ENCODE measurements at regions not wholly inside any gene's neighbourhood (a gene's known extent, or its start where the extent isn't known, plus 50 kb on each side); places are given as distances from the start of the nearest gene placed in this dataset.

DNA sequence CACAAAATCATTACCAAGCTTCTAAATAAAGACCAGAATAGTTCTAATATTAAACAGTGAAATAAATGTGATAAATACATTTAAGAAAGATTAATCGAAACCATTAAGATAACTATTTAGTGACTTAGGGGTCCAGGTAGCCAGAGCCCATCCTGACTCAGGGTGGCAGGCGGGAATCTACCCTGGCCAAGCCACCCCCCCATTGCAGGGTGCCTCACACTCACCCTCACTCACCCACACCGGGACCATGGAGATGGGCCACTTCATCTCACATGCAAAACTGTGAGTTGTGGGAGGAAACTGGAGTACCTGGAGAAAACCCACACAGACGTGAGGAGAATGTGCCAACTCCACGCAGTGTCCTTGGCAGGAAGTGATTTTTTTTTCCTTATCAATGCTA, 237.6 kb upstream of the HAND2 start:
- TF ChIP-seq, protein P1, sequence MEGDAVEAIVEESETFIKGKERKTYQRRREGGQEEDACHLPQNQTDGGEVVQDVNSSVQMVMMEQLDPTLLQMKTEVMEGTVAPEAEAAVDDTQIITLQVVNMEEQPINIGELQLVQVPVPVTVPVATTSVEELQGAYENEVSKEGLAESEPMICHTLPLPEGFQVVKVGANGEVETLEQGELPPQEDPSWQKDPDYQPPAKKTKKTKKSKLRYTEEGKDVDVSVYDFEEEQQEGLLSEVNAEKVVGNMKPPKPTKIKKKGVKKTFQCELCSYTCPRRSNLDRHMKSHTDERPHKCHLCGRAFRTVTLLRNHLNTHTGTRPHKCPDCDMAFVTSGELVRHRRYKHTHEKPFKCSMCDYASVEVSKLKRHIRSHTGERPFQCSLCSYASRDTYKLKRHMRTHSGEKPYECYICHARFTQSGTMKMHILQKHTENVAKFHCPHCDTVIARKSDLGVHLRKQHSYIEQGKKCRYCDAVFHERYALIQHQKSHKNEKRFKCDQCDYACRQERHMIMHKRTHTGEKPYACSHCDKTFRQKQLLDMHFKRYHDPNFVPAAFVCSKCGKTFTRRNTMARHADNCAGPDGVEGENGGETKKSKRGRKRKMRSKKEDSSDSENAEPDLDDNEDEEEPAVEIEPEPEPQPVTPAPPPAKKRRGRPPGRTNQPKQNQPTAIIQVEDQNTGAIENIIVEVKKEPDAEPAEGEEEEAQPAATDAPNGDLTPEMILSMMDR (conservative IDR thresholded peaks at IDR 0.05 in 1 of 2, IDR thresholded peaks at IDR 0.05 in 1 of 2; ENCODE audit: extremely low read depth in 1 of 2, insufficient read depth in 1 of 2, low read depth in 1 of 2, low read length in 2 of 2) = no peak
- TF ChIP-seq EZH2 (IDR thresholded peaks at IDR 0.05; ENCODE audit: borderline replicate concordance, low read length) = no peak

Measured in mammary epithelial cell (primary cell).